WI38 (cell line): ENCODE measurements at regions not wholly inside any gene's neighbourhood (a gene's known extent, or its start where the extent isn't known, plus 50 kb on each side); places are given as distances from the start of the nearest gene placed in this dataset.

Source experiments
- H3K4me3 ChIP-seq: 2 replicates; pipeline ENCODE4 v1.5.1; 2011; ENCODE audit warnings: low read depth, mild to moderate bottlenecking, control low read depth, low read length
- TF ChIP-seq, protein P1 (sequence below): IDR thresholded peaks from 2 replicates; pipeline ENCODE4 v1.5.1; 2012; ENCODE audit warnings: low read depth, mild to moderate bottlenecking, control low read depth, low read length

DNA sequence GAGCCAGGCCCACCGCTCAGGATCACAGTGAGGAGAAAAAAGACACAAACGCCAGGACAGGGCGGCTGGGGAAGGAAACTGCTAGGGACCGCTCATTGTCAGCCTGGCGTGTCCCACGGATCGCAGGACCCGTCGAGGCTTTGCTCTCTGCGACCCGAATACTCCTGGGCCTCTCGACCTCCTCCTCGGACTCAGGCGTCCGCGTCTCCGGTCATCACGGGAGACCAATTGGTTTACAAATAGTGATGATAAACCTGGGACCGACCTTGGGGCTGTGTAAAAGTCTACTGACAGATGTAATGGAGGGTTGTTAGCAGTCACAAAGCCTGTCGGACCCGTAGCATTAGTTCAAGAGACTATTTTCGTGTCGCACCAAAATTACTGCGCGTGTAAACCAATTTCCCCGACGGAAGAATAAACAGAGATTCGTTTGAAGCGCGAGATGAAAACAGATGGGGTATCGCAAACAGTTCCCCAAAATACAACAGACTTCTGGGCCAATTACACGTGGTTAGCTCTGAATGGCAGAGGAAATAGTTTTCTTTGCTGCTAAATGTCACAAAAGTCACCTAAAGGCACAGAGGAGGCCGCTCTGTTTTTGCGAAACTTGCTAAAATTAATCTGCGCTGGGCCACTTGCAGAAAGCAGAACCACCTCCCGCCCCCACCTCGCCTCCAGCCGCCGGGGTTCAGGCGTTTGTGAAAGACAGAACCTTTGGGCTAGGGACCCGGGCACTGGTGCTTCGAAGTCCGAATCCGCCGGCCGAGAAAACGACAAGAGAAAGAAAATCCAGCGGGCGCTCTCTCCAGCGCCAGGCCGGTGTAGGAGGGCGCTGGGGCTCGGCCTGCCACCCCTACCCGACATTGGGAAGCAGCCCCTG is 67.6 kb downstream of the FOXD1 start:
- TF ChIP-seq, protein P1, sequence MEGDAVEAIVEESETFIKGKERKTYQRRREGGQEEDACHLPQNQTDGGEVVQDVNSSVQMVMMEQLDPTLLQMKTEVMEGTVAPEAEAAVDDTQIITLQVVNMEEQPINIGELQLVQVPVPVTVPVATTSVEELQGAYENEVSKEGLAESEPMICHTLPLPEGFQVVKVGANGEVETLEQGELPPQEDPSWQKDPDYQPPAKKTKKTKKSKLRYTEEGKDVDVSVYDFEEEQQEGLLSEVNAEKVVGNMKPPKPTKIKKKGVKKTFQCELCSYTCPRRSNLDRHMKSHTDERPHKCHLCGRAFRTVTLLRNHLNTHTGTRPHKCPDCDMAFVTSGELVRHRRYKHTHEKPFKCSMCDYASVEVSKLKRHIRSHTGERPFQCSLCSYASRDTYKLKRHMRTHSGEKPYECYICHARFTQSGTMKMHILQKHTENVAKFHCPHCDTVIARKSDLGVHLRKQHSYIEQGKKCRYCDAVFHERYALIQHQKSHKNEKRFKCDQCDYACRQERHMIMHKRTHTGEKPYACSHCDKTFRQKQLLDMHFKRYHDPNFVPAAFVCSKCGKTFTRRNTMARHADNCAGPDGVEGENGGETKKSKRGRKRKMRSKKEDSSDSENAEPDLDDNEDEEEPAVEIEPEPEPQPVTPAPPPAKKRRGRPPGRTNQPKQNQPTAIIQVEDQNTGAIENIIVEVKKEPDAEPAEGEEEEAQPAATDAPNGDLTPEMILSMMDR: no peak
- no peak overlapping the region for H3K4me3 ChIP-seq

DNA sequence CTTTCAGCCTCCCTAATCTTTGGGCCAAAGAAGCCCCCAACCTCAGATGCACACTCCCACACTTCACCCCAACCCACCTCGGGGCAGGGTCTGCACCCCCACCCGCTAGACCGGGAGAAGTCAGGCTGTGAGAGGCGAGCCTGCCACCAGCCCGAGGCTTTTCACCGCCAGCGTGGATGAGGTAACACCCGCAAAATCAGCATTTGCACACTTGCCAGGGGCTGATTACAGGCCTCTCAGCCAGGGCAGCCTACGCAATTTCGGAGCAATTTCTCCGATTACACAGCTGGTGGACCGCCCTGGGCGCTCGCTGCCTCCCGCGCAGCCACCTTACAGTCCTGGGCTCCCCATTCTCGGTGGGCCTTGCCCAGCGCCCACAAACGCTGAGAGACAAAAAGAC is 68.5 kb downstream of the FOXD1 start:
- TF ChIP-seq, protein P1: no peak
- no peak overlapping the region for H3K4me3 ChIP-seq

DNA sequence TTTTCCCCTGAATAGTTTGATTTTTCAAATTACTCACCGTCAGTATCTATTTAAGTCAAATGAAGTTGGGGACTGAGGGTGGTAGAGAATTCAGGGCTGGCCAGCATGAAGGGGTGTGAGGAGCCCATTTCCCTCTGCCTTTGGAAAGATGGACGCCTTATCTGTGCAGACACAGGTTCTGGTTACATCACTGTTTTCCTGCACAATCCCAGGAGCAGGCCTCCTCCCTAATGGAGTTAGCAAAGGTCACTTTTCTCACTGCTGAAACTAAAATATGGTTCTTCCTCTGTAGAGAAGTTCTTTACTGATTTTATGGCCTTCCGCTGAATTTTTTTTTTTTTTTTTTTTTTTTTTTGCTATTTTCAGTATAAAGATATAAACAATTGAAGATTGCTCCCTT is 69.1 kb downstream of the FOXD1 start:
- no peak overlapping the region for H3K4me3 ChIP-seq
- TF ChIP-seq, protein P1: no peak

DNA sequence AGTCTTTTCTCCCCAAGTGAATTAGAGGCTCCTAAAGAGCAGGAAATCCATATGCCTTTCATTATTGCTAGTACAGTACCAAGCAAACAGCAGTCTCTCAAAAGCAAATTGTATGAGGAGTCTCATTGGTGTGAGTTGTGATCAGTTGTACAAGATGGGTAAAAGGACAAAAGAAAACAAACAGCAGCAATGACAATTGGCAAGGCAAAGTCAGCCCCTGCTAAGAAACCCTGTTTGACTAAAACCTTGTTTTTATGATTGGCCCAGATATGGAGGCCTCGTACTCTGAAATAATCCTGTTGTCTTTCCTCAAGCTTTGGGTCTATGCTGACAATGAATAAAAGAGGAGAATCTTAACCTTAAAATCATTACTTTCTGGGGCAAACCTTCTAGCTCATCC is 69.8 kb downstream of the FOXD1 start:
- no peak overlapping the region for H3K4me3 ChIP-seq
- TF ChIP-seq, protein P1: no peak

DNA sequence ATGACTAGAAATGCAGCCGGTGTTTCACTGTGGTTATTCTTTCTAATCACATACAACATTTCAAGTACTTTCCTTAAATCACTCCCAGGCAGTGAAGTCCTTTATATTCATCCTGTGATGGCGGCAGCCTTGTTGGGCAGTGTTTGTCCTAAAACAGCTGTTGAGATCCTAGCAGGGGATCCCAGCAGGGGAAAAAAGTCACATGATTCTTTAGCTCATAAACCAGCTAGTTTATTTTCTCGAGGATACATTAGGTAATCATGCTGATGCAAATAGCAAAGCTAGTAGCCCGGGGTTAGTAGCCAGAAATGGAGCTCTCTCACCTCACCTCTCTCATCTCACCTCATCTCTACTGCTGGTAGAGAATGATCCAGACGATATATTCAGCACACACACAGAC is 70.5 kb downstream of the FOXD1 start:
- TF ChIP-seq, protein P1: no peak
- H3K4me3 ChIP-seq: no peak overlapping the region

DNA sequence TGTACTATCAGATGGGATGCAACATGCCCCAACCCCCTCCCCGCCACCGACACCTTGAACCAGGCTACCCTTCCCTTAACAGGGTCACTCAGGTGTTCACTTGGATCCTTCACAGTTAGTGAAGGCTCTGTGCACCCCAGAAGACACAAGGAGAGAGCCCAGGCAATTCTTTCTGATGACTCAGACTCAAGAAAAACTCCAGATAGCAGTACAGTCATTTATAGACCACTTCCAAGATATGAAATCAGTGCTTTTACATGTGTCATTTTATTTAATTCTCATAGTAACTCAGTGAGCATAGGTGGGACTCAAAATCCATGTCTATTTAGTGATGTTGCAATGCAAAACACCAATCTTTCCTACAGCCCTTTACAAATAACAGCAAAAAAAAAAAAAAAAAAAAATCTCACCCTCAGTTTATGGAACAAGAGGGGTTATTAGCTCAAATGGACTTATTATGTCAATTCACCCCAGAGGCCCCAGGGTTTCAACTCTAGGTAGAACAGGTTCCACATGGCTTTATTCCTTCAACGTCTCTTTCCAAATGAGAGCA is 71.9 kb downstream of the FOXD1 start:
- TF ChIP-seq, protein P1: no peak

DNA sequence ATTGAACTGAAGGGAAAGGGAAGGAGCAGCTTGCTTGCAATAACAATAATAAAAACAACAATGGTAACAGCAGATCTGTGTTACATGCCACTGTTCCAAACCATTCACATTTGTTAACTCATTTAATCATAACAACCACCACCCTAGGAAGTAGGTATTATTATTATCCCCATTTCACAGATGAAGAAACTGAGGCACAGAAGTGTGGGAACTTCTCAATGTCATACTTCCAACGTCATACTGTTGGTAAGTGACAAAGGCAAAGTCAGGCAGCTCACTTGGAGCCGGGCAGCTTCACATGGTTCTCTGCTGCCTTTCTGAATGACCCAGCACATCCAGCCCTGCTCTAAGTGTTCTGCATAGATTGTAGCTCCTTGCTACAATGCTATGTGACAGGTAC is 72.6 kb downstream of the FOXD1 start:
- no peak overlapping the region for H3K4me3 ChIP-seq
- TF ChIP-seq, protein P1: no peak

More for the DNA sequence above, 71.9 kb downstream of the FOXD1 start:
- H3K4me3 ChIP-seq: no peak overlapping the region
